Heart left ventricle (tissue), 13 donors: ENCODE measurements at regions not wholly inside any gene's neighbourhood (a gene's known extent, or its start where the extent isn't known, plus 50 kb on each side); places are given as distances from the start of the nearest gene placed in this dataset.

Source experiments
- CTCF ChIP-seq, 12 donors: fragments of 200-600 bp; sonication (generic) in 4 of 12; IDR thresholded peaks; one replicate each; pipeline versions ENCODE4 v1.5.0 to v1.8.0; 2018 to 2022; ENCODE audit warnings: antibody characterized with exemption in 12 of 12, mild to moderate bottlenecking in 5 of 12
- POLR2A ChIP-seq, 2 donors: fragments of 450-650 bp; IDR thresholded peaks; one replicate each; pipeline ENCODE4 v1.6.1; 2017; ENCODE audit warnings: antibody characterized with exemption in 2 of 2, mild to moderate bottlenecking in 2 of 2, moderate library complexity in 2 of 2
- donor health status: ischemic (EF 13 %, LVEDD 7.1; RV severe dilation, severe dysfunction).
- donor health status: DM: no; HTN: yes; CAD: no.
- donor health status: DM: no; HTN: no; CAD: no.
- donor health status: ischemic (EF 25% LVEDD 6.9; RV normal size, moderate dysfunction).
- donor health status: ischemic (EF 25% LVEDD 5.7; RV mildly dilated, moderate dysfunction).
- donor health status: ischemic (EF 35%, LVEDD 5.7; RV mildly dilated, moderate dysfunction).
- donor health status: nonischemic (EF 11% LVEDD 7.7; RV severe dilation, severe dysfunction).
- donor health status: DM: yes; HTN: yes; CAD: no.
- donor health status: PGD.
- donor health status: ischemic (EF 29% LVEDD 5.4; RV normal size, mild dysfunction).
- donor health status: nonischemic (EF 23%, LVEDD 6.1; RV moderate dilation, normal function).

DNA sequence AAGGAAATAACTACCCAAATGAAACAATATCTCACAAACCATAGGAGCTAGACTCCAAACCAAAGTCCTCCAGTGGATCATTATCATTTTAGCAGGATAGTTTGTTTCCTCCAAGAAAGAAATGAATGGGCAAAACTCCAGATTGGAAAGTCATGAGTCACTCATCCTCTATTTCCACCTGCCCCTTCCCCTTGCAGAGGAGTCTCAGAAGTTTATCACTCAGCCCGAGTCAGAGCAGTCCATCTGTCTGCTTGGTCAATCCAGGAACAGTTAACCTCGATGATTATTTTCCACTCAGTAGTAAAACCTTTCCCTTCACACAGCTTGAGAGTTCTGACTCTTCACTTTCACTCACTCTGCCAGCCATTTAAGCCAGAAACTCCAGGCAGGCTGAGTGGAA, 462.2 kb downstream of the BCL11A start:
- TF ChIP-seq CTCF (IDR thresholded peaks at IDR 0.05) (no peak), POLR2A (IDR thresholded peaks at IDR 0.05) (no peak)
